ENCODE measurements at regions not wholly inside any gene's neighbourhood (a gene's known extent, or its start where the extent isn't known, plus 50 kb on each side); places are given as distances from the start of the nearest gene placed in this dataset.

DNA sequence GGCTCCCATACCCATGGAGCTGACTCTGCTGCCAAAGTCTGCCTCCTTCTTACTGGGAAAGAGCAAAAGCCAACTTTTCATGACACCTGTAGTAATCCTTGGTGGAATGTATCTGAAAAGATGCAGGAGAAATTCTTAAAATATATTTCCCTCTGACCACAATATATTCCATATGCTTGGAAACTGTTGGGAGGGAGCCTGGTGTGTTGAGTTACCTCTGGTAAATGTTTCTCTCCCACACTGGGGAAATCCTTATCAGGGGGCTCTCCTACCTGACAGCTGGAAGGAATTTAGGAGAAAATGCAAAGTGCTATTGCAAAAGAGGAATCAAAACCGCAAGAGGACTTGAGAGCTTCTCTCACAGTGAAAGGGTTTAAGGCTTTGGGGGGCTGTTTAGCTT is 139.4 kb downstream of the TBX5 start:
- ATAC-seq (no peak), DNase-seq (no peak)
- intact Hi-C loops (cut with DNase I): no loop called here
- TF ChIP-seq, protein P1, sequence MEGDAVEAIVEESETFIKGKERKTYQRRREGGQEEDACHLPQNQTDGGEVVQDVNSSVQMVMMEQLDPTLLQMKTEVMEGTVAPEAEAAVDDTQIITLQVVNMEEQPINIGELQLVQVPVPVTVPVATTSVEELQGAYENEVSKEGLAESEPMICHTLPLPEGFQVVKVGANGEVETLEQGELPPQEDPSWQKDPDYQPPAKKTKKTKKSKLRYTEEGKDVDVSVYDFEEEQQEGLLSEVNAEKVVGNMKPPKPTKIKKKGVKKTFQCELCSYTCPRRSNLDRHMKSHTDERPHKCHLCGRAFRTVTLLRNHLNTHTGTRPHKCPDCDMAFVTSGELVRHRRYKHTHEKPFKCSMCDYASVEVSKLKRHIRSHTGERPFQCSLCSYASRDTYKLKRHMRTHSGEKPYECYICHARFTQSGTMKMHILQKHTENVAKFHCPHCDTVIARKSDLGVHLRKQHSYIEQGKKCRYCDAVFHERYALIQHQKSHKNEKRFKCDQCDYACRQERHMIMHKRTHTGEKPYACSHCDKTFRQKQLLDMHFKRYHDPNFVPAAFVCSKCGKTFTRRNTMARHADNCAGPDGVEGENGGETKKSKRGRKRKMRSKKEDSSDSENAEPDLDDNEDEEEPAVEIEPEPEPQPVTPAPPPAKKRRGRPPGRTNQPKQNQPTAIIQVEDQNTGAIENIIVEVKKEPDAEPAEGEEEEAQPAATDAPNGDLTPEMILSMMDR (IDR thresholded peaks at IDR 0.05): no peak
- WGBS, 2 donors: 47 to 56% methylated on average over 1 of the region's 1 CpG
- no peak overlapping the region for H3K4me3 ChIP-seq
- peaks cover 0 to 21% (median 0%) of the 10 kb centered on the region in 7 donors for H3K27me3 ChIP-seq
- H3K36me3 ChIP-seq: no peaks in the 10 kb centered on the region
- no peaks in the 10 kb centered on the region for H3K9me3 ChIP-seq
- no peak overlapping the region for H3K27ac ChIP-seq
- H3K4me1 ChIP-seq: peaks cover 0 to 9% (median 0%) of the 10 kb centered on the region in 9 donors

DNA sequence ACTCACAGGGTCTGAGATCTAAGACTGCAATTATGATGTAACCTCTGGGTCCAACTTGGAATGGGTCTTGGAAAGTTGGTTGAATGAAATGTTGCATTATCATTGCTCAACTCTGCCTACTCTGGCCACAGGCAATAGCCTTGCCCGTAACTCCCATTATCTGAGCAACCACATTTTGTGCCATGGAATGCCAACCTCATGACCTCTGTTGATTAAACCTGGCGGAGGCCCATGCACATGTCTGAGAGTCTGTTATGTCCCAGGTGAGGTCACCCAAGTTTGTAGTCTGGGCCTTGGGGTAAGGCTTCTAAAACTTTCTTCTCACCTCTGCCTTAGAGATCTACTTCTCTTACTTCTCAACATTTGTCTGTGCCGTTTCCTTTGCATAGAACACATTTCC is 140.9 kb downstream of the TBX5 start:
- Histone ChIP-seq H3K4me1 (peaks cover 0 to 9% (median 0%) of the 10 kb centered on the region in 9 donors), H3K36me3 (no peaks in the 10 kb centered on the region), H3K4me3 (no peak overlapping the region), H3K27me3 (peaks cover 0 to 17% (median 0%) of the 10 kb centered on the region in 7 donors), H3K27ac (no peak overlapping the region), H3K9me3 (no peaks in the 10 kb centered on the region)
- TF ChIP-seq, protein P1 (IDR thresholded peaks at IDR 0.05): no peak
- intact Hi-C loops (cut with DNase I): no loop called here
- peak in 6 of 8 donors; percentile 54 to 88 (median 72) for ATAC-seq
- peak; percentile 11 to 16 for DNase-seq
- WGBS, 2 donors: 57 to 61% methylated on average over 3 of the region's 3 CpGs

DNA sequence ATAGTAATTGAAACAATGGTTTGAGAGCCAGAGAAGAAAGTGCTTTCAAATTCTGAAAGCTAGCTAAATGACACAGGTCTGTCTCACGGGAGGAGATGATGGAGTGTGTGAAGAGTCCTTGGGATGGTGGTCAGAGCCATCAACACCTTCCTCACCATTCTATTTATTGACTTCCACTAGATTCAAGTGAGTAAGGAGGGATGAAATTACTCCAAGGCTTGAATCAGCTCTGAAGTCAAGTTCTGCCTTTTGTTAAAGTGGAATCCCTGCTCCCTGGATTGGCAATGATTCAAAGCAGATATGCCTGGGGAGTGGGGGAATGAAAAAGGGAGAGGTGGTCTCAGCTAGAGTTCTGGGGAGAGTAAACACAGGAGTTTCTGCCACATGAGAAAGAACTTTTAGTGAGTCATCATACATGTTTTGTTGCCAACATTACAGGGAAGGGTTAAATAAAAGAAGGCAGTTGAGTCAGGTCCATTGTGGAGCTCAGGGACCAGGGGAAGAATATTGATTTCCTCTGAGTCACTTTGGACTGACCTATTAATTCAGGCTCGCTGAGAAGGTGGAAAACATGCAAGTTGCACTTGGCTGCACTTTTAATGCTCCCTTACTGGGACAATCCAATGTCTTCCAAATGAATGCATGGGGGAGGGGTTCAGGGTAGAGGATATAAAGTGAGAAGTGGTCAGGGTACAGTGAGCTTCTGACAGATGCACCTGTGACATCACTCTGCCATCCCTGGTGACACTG is 142.7 kb downstream of the TBX5 start:
- H3K4me3 ChIP-seq: no peak overlapping the region
- no peak for ATAC-seq
- intact Hi-C loops (cut with DNase I): no loop called here
- H3K27ac ChIP-seq: no peak overlapping the region
- WGBS, 2 donors: 45 to 58% methylated on average over 2 of the region's 2 CpGs
- no peak for DNase-seq
- peaks cover 0 to 15% (median 0%) of the 10 kb centered on the region in 7 donors for H3K27me3 ChIP-seq
- TF ChIP-seq, protein P1 (IDR thresholded peaks at IDR 0.05): no peak
- H3K4me1 ChIP-seq: peaks cover 0 to 9% (median 0%) of the 10 kb centered on the region in 9 donors
- H3K9me3 ChIP-seq: no peaks in the 10 kb centered on the region
- no peaks in the 10 kb centered on the region for H3K36me3 ChIP-seq

- 86 to 88% methylated on average over 4 of the region's 4 CpGs for WGBS, 2 donors
- Histone ChIP-seq H3K27me3 (peaks cover 0 to 10% (median 0%) of the 10 kb centered on the region in 7 donors), H3K9me3 (no peaks in the 10 kb centered on the region), H3K4me3 (no peak overlapping the region), H3K36me3 (no peaks in the 10 kb centered on the region), H3K27ac (no peak overlapping the region), H3K4me1 (no peaks in the 10 kb centered on the region)
- intact Hi-C loops (cut with DNase I): no loop called here
- TF ChIP-seq, protein P1 (IDR thresholded peaks at IDR 0.05): no peak
- DNase-seq (no peak), ATAC-seq (no peak)
Observed at GRCh38 chr12:114257687-114258086, 148.3 kb downstream of the TBX5 start.
